Activated CD4-positive, alpha-beta T cell treated with anti-CD3 and anti-CD28 coated beads, Interleukin-2, amount 10 ng/mL, durations not matched to agents 24 days and 14 days (primary cell): ENCODE measurements at regions not wholly inside any gene's neighbourhood (a gene's known extent, or its start where the extent isn't known, plus 50 kb on each side); places are given as distances from the start of the nearest gene placed in this dataset.
"Not testable (repeated sequence)": the region's sequence is repeated elsewhere in the genome, so short reads cannot be mapped to it uniquely, and the experiment has no call there.

ENCODE experiments used
- DNase-seq: peaks from one replicate; pipeline ENCODE4 v3.0.0; 2022
- H3K27ac Mint-ChIP-seq: one replicate; pipeline ENCODE4 v1.8.0; 2022; ENCODE audit warnings: mild to moderate bottlenecking, mixed read lengths
- H3K27me3 Mint-ChIP-seq: one replicate; pipeline ENCODE4 v1.8.0; 2022; ENCODE audit warnings: mixed read lengths
- H3K36me3 Mint-ChIP-seq: one replicate; pipeline ENCODE4 v1.8.0; 2022; ENCODE audit warnings: low read depth, mild to moderate bottlenecking, mixed read lengths
- H3K4me1 Mint-ChIP-seq: one replicate; pipeline ENCODE4 v1.8.0; 2021; ENCODE audit warnings: mixed read lengths
- H3K4me3 Mint-ChIP-seq: one replicate; pipeline ENCODE4 v1.8.0; 2022; ENCODE audit warnings: mild to moderate bottlenecking, moderate library complexity, mixed read lengths
- H3K9me3 Mint-ChIP-seq: one replicate; pipeline ENCODE4 v1.8.0; 2021; ENCODE audit warnings: mixed read lengths
- intact Hi-C: fragments of 100-400 bp; cut with micrococcal nuclease; formaldehyde crosslinking; loops from one replicate; pipeline ENCODE4 v1.15.1; 2023

- H3K27ac Mint-ChIP-seq: no peak overlapping the region
- H3K27me3 Mint-ChIP-seq: no peaks in the 10 kb centered on the region
- no peak for DNase-seq
- no peaks in the 10 kb centered on the region for H3K4me1 Mint-ChIP-seq
- H3K36me3 Mint-ChIP-seq: no peaks in the 10 kb centered on the region
- intact Hi-C loops: no loop called here
- no peaks in the 10 kb centered on the region for H3K9me3 Mint-ChIP-seq
- no peak overlapping the region for H3K4me3 Mint-ChIP-seq
Observed at GRCh38 chr2:186129767-186130581, 356.1 kb upstream of the ZC3H15 start.

GRCh38 chr2:186130748-186131641 lies 355.1 kb upstream of the ZC3H15 start:
- DNase-seq: no peak
- Mint-ChIP-seq H3K36me3 (no peaks in the 10 kb centered on the region), H3K27ac (no peak overlapping the region), H3K27me3 (no peaks in the 10 kb centered on the region), H3K9me3 (no peaks in the 10 kb centered on the region), H3K4me3 (no peak overlapping the region), H3K4me1 (no peaks in the 10 kb centered on the region)
- intact Hi-C loops: no loop called here

- Mint-ChIP-seq H3K4me3 (no peak overlapping the region), H3K36me3 (no peaks in the 10 kb centered on the region), H3K27ac (no peak overlapping the region), H3K4me1 (no peaks in the 10 kb centered on the region), H3K27me3 (no peaks in the 10 kb centered on the region), H3K9me3 (no peaks in the 10 kb centered on the region)
- intact Hi-C loops: no loop called here
- no peak for DNase-seq
Observed at GRCh38 chr2:186135686-186136085, 350.4 kb upstream of the ZC3H15 start.

- intact Hi-C loops: no loop called here
- no peak overlapping the region for H3K27ac Mint-ChIP-seq
- no peaks in the 10 kb centered on the region for H3K27me3 Mint-ChIP-seq
- no peak for DNase-seq
- no peaks in the 10 kb centered on the region for H3K9me3 Mint-ChIP-seq
- H3K36me3 Mint-ChIP-seq: no peaks in the 10 kb centered on the region
- no peak overlapping the region for H3K4me3 Mint-ChIP-seq
- no peaks in the 10 kb centered on the region for H3K4me1 Mint-ChIP-seq
Observed at GRCh38 chr2:186136860-186137259, 349.2 kb upstream of the ZC3H15 start.

GRCh38 chr2:186138845-186139244 lies 347.2 kb upstream of the ZC3H15 start:
- no peaks in the 10 kb centered on the region for H3K27me3 Mint-ChIP-seq

GRCh38 chr2:186159101-186159500 lies 327.0 kb upstream of the ZC3H15 start:
- H3K36me3 Mint-ChIP-seq: no peaks in the 10 kb centered on the region
- no peak for DNase-seq
- no peak overlapping the region for H3K27ac Mint-ChIP-seq
- H3K9me3 Mint-ChIP-seq: peaks cover 11% of the 10 kb centered on the region
- intact Hi-C loops: no loop called here
- no peaks in the 10 kb centered on the region for H3K27me3 Mint-ChIP-seq
- H3K4me1 Mint-ChIP-seq: no peaks in the 10 kb centered on the region
- no peak overlapping the region for H3K4me3 Mint-ChIP-seq

More at GRCh38 chr2:186138845-186139244, 347.2 kb upstream of the ZC3H15 start:
- H3K36me3 Mint-ChIP-seq: no peaks in the 10 kb centered on the region
- H3K27ac Mint-ChIP-seq: no peak overlapping the region
- no peak overlapping the region for H3K4me3 Mint-ChIP-seq
- no peaks in the 10 kb centered on the region for H3K9me3 Mint-ChIP-seq
- intact Hi-C loops: no loop called here
- H3K4me1 Mint-ChIP-seq: no peaks in the 10 kb centered on the region
- DNase-seq: no peak

GRCh38 chr2:186164325-186164724 lies 321.7 kb upstream of the ZC3H15 start:
- intact Hi-C loops: no loop called here
- H3K4me1 Mint-ChIP-seq: no peaks in the 10 kb centered on the region
- no peak overlapping the region for H3K27ac Mint-ChIP-seq
- H3K9me3 Mint-ChIP-seq: peaks cover 11% of the 10 kb centered on the region
- H3K4me3 Mint-ChIP-seq: no peak overlapping the region
- no peak for DNase-seq
- H3K36me3 Mint-ChIP-seq: no peaks in the 10 kb centered on the region
- no peaks in the 10 kb centered on the region for H3K27me3 Mint-ChIP-seq

- Mint-ChIP-seq H3K4me1 (no peaks in the 10 kb centered on the region), H3K27me3 (no peaks in the 10 kb centered on the region), H3K4me3 (no peak overlapping the region), H3K27ac (no peak overlapping the region), H3K36me3 (no peaks in the 10 kb centered on the region), H3K9me3 (peaks cover 7% of the 10 kb centered on the region)
- no peak for DNase-seq
- intact Hi-C loops: no loop called here
Observed at GRCh38 chr2:186170693-186171092, 315.4 kb upstream of the ZC3H15 start.

GRCh38 chr2:186181625-186182024 lies 304.4 kb upstream of the ZC3H15 start:
- no peak for DNase-seq
- no peak overlapping the region for H3K27ac Mint-ChIP-seq
- no peaks in the 10 kb centered on the region for H3K27me3 Mint-ChIP-seq
- no peaks in the 10 kb centered on the region for H3K36me3 Mint-ChIP-seq
- no peaks in the 10 kb centered on the region for H3K9me3 Mint-ChIP-seq
- H3K4me3 Mint-ChIP-seq: no peak overlapping the region
- H3K4me1 Mint-ChIP-seq: no peaks in the 10 kb centered on the region
- intact Hi-C loops: no loop called here

GRCh38 chr2:186182366-186182765 lies 303.7 kb upstream of the ZC3H15 start:
- H3K9me3 Mint-ChIP-seq, H3K27ac Mint-ChIP-seq, H3K4me1 Mint-ChIP-seq, intact Hi-C loops, H3K4me3 Mint-ChIP-seq, DNase-seq, H3K36me3 Mint-ChIP-seq, H3K27me3 Mint-ChIP-seq: not testable (repeated sequence)

GRCh38 chr2:186183406-186183805 lies 302.7 kb upstream of the ZC3H15 start:
- intact Hi-C loops: no loop called here
- Mint-ChIP-seq H3K27ac (no peak overlapping the region), H3K36me3 (no peaks in the 10 kb centered on the region), H3K9me3 (no peaks in the 10 kb centered on the region), H3K4me3 (no peak overlapping the region), H3K27me3 (no peaks in the 10 kb centered on the region), H3K4me1 (no peaks in the 10 kb centered on the region)
- DNase-seq: no peak

- H3K27ac Mint-ChIP-seq: no peak overlapping the region
- H3K4me1 Mint-ChIP-seq: no peaks in the 10 kb centered on the region
- H3K27me3 Mint-ChIP-seq: no peaks in the 10 kb centered on the region
Observed at GRCh38 chr2:186187854-186188253, 298.2 kb upstream of the ZC3H15 start.

GRCh38 chr2:186189816-186190215 lies 296.2 kb upstream of the ZC3H15 start:
- H3K27ac Mint-ChIP-seq: no peak overlapping the region
- no peak overlapping the region for H3K4me3 Mint-ChIP-seq
- no peaks in the 10 kb centered on the region for H3K9me3 Mint-ChIP-seq
- intact Hi-C loops: no loop called here
- no peaks in the 10 kb centered on the region for H3K36me3 Mint-ChIP-seq
- DNase-seq: no peak
- no peaks in the 10 kb centered on the region for H3K4me1 Mint-ChIP-seq
- H3K27me3 Mint-ChIP-seq: no peaks in the 10 kb centered on the region

More at GRCh38 chr2:186187854-186188253, 298.2 kb upstream of the ZC3H15 start:
- intact Hi-C loops: no loop called here
- DNase-seq: no peak
- H3K9me3 Mint-ChIP-seq: no peaks in the 10 kb centered on the region
- H3K4me3 Mint-ChIP-seq: no peak overlapping the region
- H3K36me3 Mint-ChIP-seq: no peaks in the 10 kb centered on the region

GRCh38 chr2:186195696-186196095 lies 290.4 kb upstream of the ZC3H15 start:
- no peaks in the 10 kb centered on the region for H3K36me3 Mint-ChIP-seq
- H3K9me3 Mint-ChIP-seq: no peaks in the 10 kb centered on the region
- H3K4me3 Mint-ChIP-seq: no peak overlapping the region
- intact Hi-C loops: no loop called here
- H3K27me3 Mint-ChIP-seq: no peaks in the 10 kb centered on the region
- no peaks in the 10 kb centered on the region for H3K4me1 Mint-ChIP-seq
- no peak overlapping the region for H3K27ac Mint-ChIP-seq
- no peak for DNase-seq
